HG03135 (cell line): ENCODE measurements at regions not wholly inside any gene's neighbourhood (a gene's known extent, or its start where the extent isn't known, plus 50 kb on each side); places are given as distances from the start of the nearest gene placed in this dataset.

Source experiments
- ATAC-seq: cut with Tn5 transposase; IDR thresholded peaks from one replicate; pipeline ENCODE4 v1.9.1; 2021; ENCODE audit warnings: mild to moderate bottlenecking, moderate library complexity; ENCODE audit not compliant: unreplicated experiment

DNA sequence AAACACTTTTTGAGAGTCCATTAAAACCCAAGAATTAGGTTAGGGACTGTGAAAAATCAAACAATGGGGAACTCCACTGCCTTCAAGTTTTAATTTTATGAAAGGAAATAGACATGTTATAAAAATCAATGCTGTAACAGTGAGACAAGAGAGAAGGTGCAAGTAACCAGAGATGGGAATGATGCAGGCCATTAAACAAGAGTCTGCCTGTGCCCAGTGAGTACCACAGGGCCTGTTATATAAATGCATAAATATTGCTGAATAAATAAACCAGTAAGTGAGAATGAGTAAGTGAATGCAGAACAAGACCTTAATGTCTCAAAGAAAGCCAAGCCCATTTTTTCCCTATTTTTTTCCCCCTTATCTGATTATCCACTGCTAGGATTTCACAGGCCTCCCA, 53.3 kb upstream of the BMP2K start:
- ATAC-seq = no peak
